ENCODE measurements at regions not wholly inside any gene's neighbourhood (a gene's known extent, or its start where the extent isn't known, plus 50 kb on each side); places are given as distances from the start of the nearest gene placed in this dataset.

- TF ChIP-seq EZH2 (IDR thresholded peaks at IDR 0.05; ENCODE audit: insufficient read depth, low read length): no peak
- no peak for TF ChIP-seq CTCF (IDR thresholded peaks at IDR 0.05; ENCODE audit: insufficient read depth, low read depth, low read length)
Observed at GRCh38 chr7:9842301-9842700, 1131.4 kb upstream of the PHF14 start.

Measured in astrocyte (in vitro differentiated cells and primary cell).